Gastrocnemius medialis (tissue), 4 donors: ENCODE measurements at regions not wholly inside any gene's neighbourhood (a gene's known extent, or its start where the extent isn't known, plus 50 kb on each side); places are given as distances from the start of the nearest gene placed in this dataset.

ENCODE experiments used
- CTCF ChIP-seq, 5 experiments: fragments of 450-650 bp in 3 of 5; fragments of 200-600 bp in 2 of 5; sonication (generic) in 2 of 5; IDR thresholded peaks in 4 of 5; conservative IDR thresholded peaks in 1 of 5; 1 replicate in 4 of 5; 2 replicates in 1 of 5; pipeline ENCODE4 v1.5.1; 2016 to 2019; ENCODE audit warnings: antibody characterized with exemption in 5 of 5, mild to moderate bottlenecking in 3 of 5, moderate library complexity in 3 of 5
- POLR2A ChIP-seq, 2 donors: fragments of 450-650 bp; IDR thresholded peaks; one replicate each; pipeline ENCODE4 v1.6.1; 2017; ENCODE audit warnings: antibody characterized with exemption in 2 of 2, mild to moderate bottlenecking in 2 of 2, moderate library complexity in 2 of 2

GRCh38 chr13:53200498-53201453 lies 172.2 kb downstream of the OLFM4 start:
- TF ChIP-seq CTCF (IDR thresholded peaks at IDR 0.05 in 4 of 5, conservative IDR thresholded peaks at IDR 0.05 in 1 of 5) (peak in 2 of 5 experiments; percentile 33 to 40), POLR2A (IDR thresholded peaks at IDR 0.05) (no peak)
